ENCODE measurements at regions not wholly inside any gene's neighbourhood (a gene's known extent, or its start where the extent isn't known, plus 50 kb on each side); places are given as distances from the start of the nearest gene placed in this dataset.

- peaks cover 0 to 3% (median 0%) of the 10 kb centered on the region in 4 donors for H3K36me3 ChIP-seq (ENCODE audit: control insufficient read depth in 4 of 4, insufficient read depth in 4 of 4, low read length in 4 of 4)
- H3K9me3 ChIP-seq (ENCODE audit: control insufficient read depth in 4 of 4, insufficient read depth in 3 of 4, low read length in 3 of 4) = peaks cover 0 to 11% (median 0%) of the 10 kb centered on the region in 4 donors
- H3K4me1 ChIP-seq (ENCODE audit: control insufficient read depth in 5 of 5, insufficient read depth in 5 of 5, low read length in 5 of 5) = peaks cover 0 to 19% (median 1%) of the 10 kb centered on the region in 5 donors
- DNase-seq (no peak), ATAC-seq (ENCODE audit: insufficient read depth, low FRiP score) (no peak)
- WGBS, 2 donors = 94 to 99% methylated on average over 3 of the region's 3 CpGs
- H3K27me3 ChIP-seq (ENCODE audit: control insufficient read depth in 3 of 3, insufficient read depth in 3 of 3, low read length in 2 of 3) = no peaks in the 10 kb centered on the region
- H3K4me3 ChIP-seq = no peak overlapping the region
- TF ChIP-seq CTCF (IDR thresholded peaks at IDR 0.05; ENCODE audit: control extremely low read depth, extremely low read depth) = no peak
- H3K27ac ChIP-seq (ENCODE audit: low read depth in 1 of 2, low read length in 1 of 2) = no peak overlapping the region
- H3K9ac ChIP-seq (ENCODE audit: insufficient read depth in 1 of 2, low read length in 2 of 2) = no peak overlapping the region
These were observed 277.4 kb upstream of the RGS6 start for GRCh38 chr14:71654810-71655209.

GRCh38 chr14:71658261-71658860, 273.9 kb upstream of the RGS6 start:
- ATAC-seq (ENCODE audit: insufficient read depth, low FRiP score) (no peak), DNase-seq (no peak)
- H3K27ac ChIP-seq (ENCODE audit: low read depth in 1 of 2, low read length in 1 of 2) = no peak overlapping the region
- H3K9ac ChIP-seq (ENCODE audit: insufficient read depth in 1 of 2, low read length in 2 of 2) = no peak overlapping the region
- TF ChIP-seq CTCF (IDR thresholded peaks at IDR 0.05; ENCODE audit: control extremely low read depth, extremely low read depth) = no peak
- WGBS, 2 donors = 68 to 82% methylated on average over 2 of the region's 2 CpGs
- H3K27me3 ChIP-seq (ENCODE audit: control insufficient read depth in 3 of 3, insufficient read depth in 3 of 3, low read length in 2 of 3) = no peaks in the 10 kb centered on the region
- peaks cover 0 to 15% (median 2%) of the 10 kb centered on the region in 4 donors for H3K36me3 ChIP-seq (ENCODE audit: control insufficient read depth in 4 of 4, insufficient read depth in 4 of 4, low read length in 4 of 4)
- H3K4me1 ChIP-seq (ENCODE audit: control insufficient read depth in 5 of 5, insufficient read depth in 5 of 5, low read length in 5 of 5) = peaks cover 0 to 5% (median 0%) of the 10 kb centered on the region in 5 donors
- H3K9me3 ChIP-seq (ENCODE audit: control insufficient read depth in 4 of 4, insufficient read depth in 3 of 4, low read length in 3 of 4) = peaks cover 0 to 3% (median 0%) of the 10 kb centered on the region in 4 donors
- no peak overlapping the region for H3K4me3 ChIP-seq

- Histone ChIP-seq H3K4me3 (no peak overlapping the region), H3K9me3 (ENCODE audit: control insufficient read depth in 4 of 4, insufficient read depth in 3 of 4, low read length in 3 of 4) (no peaks in the 10 kb centered on the region), H3K27ac (ENCODE audit: low read depth in 1 of 2, low read length in 1 of 2) (no peak overlapping the region), H3K4me1 (ENCODE audit: control insufficient read depth in 5 of 5, insufficient read depth in 5 of 5, low read length in 5 of 5) (peaks cover 0 to 5% (median 0%) of the 10 kb centered on the region in 5 donors), H3K27me3 (ENCODE audit: control insufficient read depth in 3 of 3, insufficient read depth in 3 of 3, low read length in 2 of 3) (no peaks in the 10 kb centered on the region), H3K36me3 (ENCODE audit: control insufficient read depth in 4 of 4, insufficient read depth in 4 of 4, low read length in 4 of 4) (peaks cover 0 to 15% (median 2%) of the 10 kb centered on the region in 4 donors), H3K9ac (ENCODE audit: insufficient read depth in 1 of 2, low read length in 2 of 2) (no peak overlapping the region)
- TF ChIP-seq CTCF (IDR thresholded peaks at IDR 0.05; ENCODE audit: control extremely low read depth, extremely low read depth) = no peak
- DNase-seq = no peak
- no peak for ATAC-seq (ENCODE audit: insufficient read depth, low FRiP score)
These were observed 273.1 kb upstream of the RGS6 start for GRCh38 chr14:71659159-71659558.

DNA sequence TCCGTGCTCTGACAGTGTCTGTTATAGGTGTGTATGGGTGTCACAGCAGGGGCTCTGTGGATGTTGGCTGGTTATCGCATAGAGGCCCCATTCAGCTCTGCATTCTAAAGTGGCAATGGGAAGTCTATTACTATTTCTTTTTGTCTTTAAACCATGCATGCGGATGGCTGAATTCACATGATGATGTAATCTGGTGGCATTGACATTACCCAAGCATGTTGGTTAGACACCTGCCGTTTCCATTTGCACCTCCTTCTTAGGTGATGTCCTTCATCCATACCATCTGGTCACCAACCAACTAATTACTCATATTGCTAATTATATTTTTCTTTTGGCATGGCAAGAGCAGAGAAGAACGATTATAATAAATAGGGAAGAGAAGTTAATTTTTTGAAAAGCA, 270.8 kb upstream of the RGS6 start:
- Histone ChIP-seq H3K9ac (ENCODE audit: insufficient read depth in 1 of 2, low read length in 2 of 2) (no peak overlapping the region), H3K4me3 (no peak overlapping the region), H3K9me3 (ENCODE audit: control insufficient read depth in 4 of 4, insufficient read depth in 3 of 4, low read length in 3 of 4) (no peaks in the 10 kb centered on the region), H3K4me1 (ENCODE audit: control insufficient read depth in 5 of 5, insufficient read depth in 5 of 5, low read length in 5 of 5) (peaks cover 0 to 5% (median 0%) of the 10 kb centered on the region in 5 donors), H3K36me3 (ENCODE audit: control insufficient read depth in 4 of 4, insufficient read depth in 4 of 4, low read length in 4 of 4) (peaks cover 0 to 15% (median 2%) of the 10 kb centered on the region in 4 donors), H3K27ac (ENCODE audit: low read depth in 1 of 2, low read length in 1 of 2) (no peak overlapping the region), H3K27me3 (ENCODE audit: control insufficient read depth in 3 of 3, insufficient read depth in 3 of 3, low read length in 2 of 3) (no peaks in the 10 kb centered on the region)
- DNase-seq = no peak
- no peak for ATAC-seq (ENCODE audit: insufficient read depth, low FRiP score)
- no peak for TF ChIP-seq CTCF (IDR thresholded peaks at IDR 0.05; ENCODE audit: control extremely low read depth, extremely low read depth)
- WGBS, 2 donors = 93% methylated on average over 5 of the region's 5 CpGs

Data from lung (tissue), 11 donors.